Omental fat pad (tissue), 3 donors: ENCODE measurements at regions not wholly inside any gene's neighbourhood (a gene's known extent, or its start where the extent isn't known, plus 50 kb on each side); places are given as distances from the start of the nearest gene placed in this dataset.

Source experiments
- ATAC-seq: fragments of 150-250 bp; one replicate; pipeline ENCODE4 v1.9.1; 2016; ENCODE audit warnings: mild to moderate bottlenecking, moderate library complexity; ENCODE audit not compliant: low FRiP score
- DNase-seq: peaks from one replicate; pipeline ENCODE4 v3.0.0-alpha.2; 2019; ENCODE audit warnings: low spot score
- CTCF ChIP-seq, 3 donors: fragments of 450-650 bp; IDR thresholded peaks; one replicate each; pipeline ENCODE4 v1.5.1; 2016 to 2017; ENCODE audit warnings: antibody characterized with exemption in 3 of 3, mild to moderate bottlenecking in 3 of 3, moderate library complexity in 2 of 3

GRCh38 chr3:153967260-153967659 is 153.9 kb upstream of the ARHGEF26 start:
- no peak for TF ChIP-seq CTCF (IDR thresholded peaks at IDR 0.05)
- DNase-seq (no peak), ATAC-seq (no peak)

GRCh38 chr3:153970047-153970446 is 151.1 kb upstream of the ARHGEF26 start:
- ATAC-seq (no peak), DNase-seq (no peak)
- no peak for TF ChIP-seq CTCF (IDR thresholded peaks at IDR 0.05)

- no peak for DNase-seq
- TF ChIP-seq CTCF (IDR thresholded peaks at IDR 0.05): no peak
- ATAC-seq: no peak
These were observed 150.3 kb upstream of the ARHGEF26 start for GRCh38 chr3:153970741-153971347.

GRCh38 chr3:153972862-153973261 is 148.3 kb upstream of the ARHGEF26 start:
- no peak for ATAC-seq

GRCh38 chr3:153973722-153974265 is 147.4 kb upstream of the ARHGEF26 start:
- ATAC-seq: no peak

More at GRCh38 chr3:153972862-153973261, 148.3 kb upstream of the ARHGEF26 start:
- DNase-seq: no peak
- no peak for TF ChIP-seq CTCF (IDR thresholded peaks at IDR 0.05)

GRCh38 chr3:153974614-153975013 is 146.6 kb upstream of the ARHGEF26 start:
- no peak for ATAC-seq
- DNase-seq: no peak
- TF ChIP-seq CTCF (IDR thresholded peaks at IDR 0.05): no peak

More at GRCh38 chr3:153973722-153974265, 147.4 kb upstream of the ARHGEF26 start:
- no peak for DNase-seq
- TF ChIP-seq CTCF (IDR thresholded peaks at IDR 0.05): no peak

GRCh38 chr3:153976891-153977554 is 144.2 kb upstream of the ARHGEF26 start:
- no peak for TF ChIP-seq CTCF (IDR thresholded peaks at IDR 0.05)

More at GRCh38 chr3:153976891-153977554, 144.2 kb upstream of the ARHGEF26 start:
- DNase-seq: no peak
- peak; percentile 82 for ATAC-seq
